ENCODE measurements at regions not wholly inside any gene's neighbourhood (a gene's known extent, or its start where the extent isn't known, plus 50 kb on each side); places are given as distances from the start of the nearest gene placed in this dataset.
"Not testable (repeated sequence)": the region's sequence is repeated elsewhere in the genome, so short reads cannot be mapped to it uniquely, and the experiment has no call there.

GRCh38 chr12:84406720-84407119 is 505.9 kb downstream of the SLC6A15 start:
- not testable (repeated sequence) for TF ChIP-seq POLR2A, CTCF (IDR thresholded peaks at IDR 0.05)
